DND-41 (cell line): ENCODE measurements at regions not wholly inside any gene's neighbourhood (a gene's known extent, or its start where the extent isn't known, plus 50 kb on each side); places are given as distances from the start of the nearest gene placed in this dataset.
A peak's percentile ranks its signal among the peaks of the same experiment; 100 is the strongest.

Experiments
- ATAC-seq: fragments of 200-7000 bp; cut with Tn5 transposase; 3 replicates; pipeline ENCODE4 v1.9.1; 2021; ENCODE audit warnings: low read depth; ENCODE audit not compliant: insufficient read depth
- DNase-seq: peaks from one replicate; pipeline ENCODE4 v3.0.0-alpha.2; 2020
- H2AFZ ChIP-seq: 2 replicates; pipeline ENCODE4 v1.6.0; 2012; ENCODE audit warnings: low read depth, low read length
- H3K27ac ChIP-seq: 2 replicates; pipeline ENCODE4 v1.5.1; 2012; ENCODE audit warnings: low read length, inconsistent platforms
- H3K27me3 ChIP-seq: fragments of 200-600 bp; sonication (generic); 2 replicates; pipeline ENCODE4 v1.6.0; 2012; ENCODE audit warnings: low read length, mild to moderate bottlenecking, inconsistent platforms; ENCODE audit not compliant: insufficient read depth, poor library complexity
- H3K36me3 ChIP-seq: 2 replicates; pipeline ENCODE4 v1.5.1; 2012; ENCODE audit warnings: low read length, inconsistent platforms; ENCODE audit not compliant: insufficient read depth
- H3K4me1 ChIP-seq: 2 replicates; pipeline ENCODE4 v1.5.1; 2012; ENCODE audit warnings: mild to moderate bottlenecking, low read length; ENCODE audit not compliant: insufficient read depth
- H3K4me2 ChIP-seq: 2 replicates; pipeline ENCODE4 v1.6.0; 2012; ENCODE audit warnings: mild to moderate bottlenecking, moderate library complexity, low read length, inconsistent platforms; ENCODE audit not compliant: insufficient read depth
- H3K4me3 ChIP-seq, 2 experiments: fragments of 200-600 bp in 1 of 2; shearing (Covaris generic) in 1 of 2; 2 replicates each; pipeline ENCODE4 v1.5.1; 2012 to 2016; ENCODE audit warnings: inconsistent platforms in 2 of 2, low read length in 2 of 2, mild to moderate bottlenecking in 2 of 2, low read depth in 1 of 2, moderate library complexity in 1 of 2
- H3K79me2 ChIP-seq: 2 replicates; pipeline ENCODE4 v1.6.0; 2012; ENCODE audit warnings: low read length, inconsistent platforms; ENCODE audit not compliant: insufficient read depth
- H3K9ac ChIP-seq: 2 replicates; pipeline ENCODE4 v1.6.0; 2012; ENCODE audit warnings: low read depth, mild to moderate bottlenecking, inconsistent platforms, low read length, moderate library complexity
- H3K9me3 ChIP-seq: 2 replicates; pipeline ENCODE4 v1.5.1; 2012; ENCODE audit warnings: low read length, moderate library complexity, mild to moderate bottlenecking, inconsistent platforms; ENCODE audit not compliant: insufficient read depth, severe bottlenecking
- H4K20me1 ChIP-seq: 2 replicates; pipeline ENCODE4 v1.6.0; 2012; ENCODE audit warnings: low read length; ENCODE audit not compliant: insufficient read depth
- EZH2 ChIP-seq: IDR thresholded peaks from 3 replicates; pipeline ENCODE4 v1.6.1; 2012; ENCODE audit warnings: borderline replicate concordance, low read depth, mild to moderate bottlenecking, moderate library complexity, low read length, inconsistent platforms; ENCODE audit not compliant: severe bottlenecking
- TF ChIP-seq, protein P1 (sequence below): IDR thresholded peaks from 2 replicates; pipeline ENCODE4 v1.5.1; 2012; ENCODE audit warnings: borderline replicate concordance, low read length, moderate library complexity, mild to moderate bottlenecking; ENCODE audit not compliant: poor library complexity, severe bottlenecking; ENCODE audit errors: extremely low read depth

- H3K9ac ChIP-seq, result peak overlapping the region; percentile 27
- DNase-seq (no peak), ATAC-seq (peak; percentile 72)
- H3K27ac ChIP-seq, result peak overlapping the region; percentile 79
- peaks cover 38% of the 10 kb centered on the region for H3K4me1 ChIP-seq
- H3K4me2 ChIP-seq, result peak overlapping the region; percentile 43
- H3K27me3 ChIP-seq, result no peaks in the 10 kb centered on the region
- peak overlapping the region; percentile 65 for H2AFZ ChIP-seq
- H3K4me3 ChIP-seq, result no peak overlapping the region
- no peaks in the 10 kb centered on the region for H3K9me3 ChIP-seq
- no peak for TF ChIP-seq EZH2
- TF ChIP-seq, protein P1, sequence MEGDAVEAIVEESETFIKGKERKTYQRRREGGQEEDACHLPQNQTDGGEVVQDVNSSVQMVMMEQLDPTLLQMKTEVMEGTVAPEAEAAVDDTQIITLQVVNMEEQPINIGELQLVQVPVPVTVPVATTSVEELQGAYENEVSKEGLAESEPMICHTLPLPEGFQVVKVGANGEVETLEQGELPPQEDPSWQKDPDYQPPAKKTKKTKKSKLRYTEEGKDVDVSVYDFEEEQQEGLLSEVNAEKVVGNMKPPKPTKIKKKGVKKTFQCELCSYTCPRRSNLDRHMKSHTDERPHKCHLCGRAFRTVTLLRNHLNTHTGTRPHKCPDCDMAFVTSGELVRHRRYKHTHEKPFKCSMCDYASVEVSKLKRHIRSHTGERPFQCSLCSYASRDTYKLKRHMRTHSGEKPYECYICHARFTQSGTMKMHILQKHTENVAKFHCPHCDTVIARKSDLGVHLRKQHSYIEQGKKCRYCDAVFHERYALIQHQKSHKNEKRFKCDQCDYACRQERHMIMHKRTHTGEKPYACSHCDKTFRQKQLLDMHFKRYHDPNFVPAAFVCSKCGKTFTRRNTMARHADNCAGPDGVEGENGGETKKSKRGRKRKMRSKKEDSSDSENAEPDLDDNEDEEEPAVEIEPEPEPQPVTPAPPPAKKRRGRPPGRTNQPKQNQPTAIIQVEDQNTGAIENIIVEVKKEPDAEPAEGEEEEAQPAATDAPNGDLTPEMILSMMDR, result no peak
- H4K20me1 ChIP-seq, result no peaks in the 10 kb centered on the region
- no peaks in the 10 kb centered on the region for H3K36me3 ChIP-seq
- no peaks in the 10 kb centered on the region for H3K79me2 ChIP-seq
Observed at GRCh38 chr4:151991001-151991883, 230.4 kb upstream of the GATB start.

DNA sequence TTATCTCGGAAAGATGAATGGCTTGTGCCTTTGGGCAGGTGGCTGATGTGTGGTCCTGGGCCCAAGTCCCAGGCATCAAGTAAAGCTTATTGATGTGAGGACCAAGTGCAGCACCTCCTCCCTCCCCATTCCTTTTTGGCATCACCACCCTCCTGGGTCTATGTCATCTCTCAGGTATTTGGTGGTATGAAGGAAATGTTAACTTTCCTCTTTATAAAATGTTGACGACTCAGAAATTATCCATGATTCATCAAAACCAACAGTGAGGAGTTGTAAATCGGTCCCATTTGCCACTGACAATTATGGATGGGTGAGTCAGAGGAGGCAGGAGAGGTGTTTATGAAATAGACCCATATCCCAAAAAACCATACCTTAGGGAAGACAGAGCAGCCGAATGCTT is 229.4 kb upstream of the GATB start:
- Histone ChIP-seq H4K20me1 (no peaks in the 10 kb centered on the region), H3K9me3 (no peaks in the 10 kb centered on the region), H3K4me2 (peak overlapping the region; percentile 43), H3K27me3 (no peaks in the 10 kb centered on the region), H3K4me3 (no peak overlapping the region), H3K27ac (peak overlapping the region; percentile 79), H3K79me2 (no peaks in the 10 kb centered on the region), H2AFZ (0 out of 2 replicates have a peak overlapping the region, but pooled peaks have one; percentile 65), H3K9ac (no peak overlapping the region), H3K4me1 (peaks cover 38% of the 10 kb centered on the region), H3K36me3 (no peaks in the 10 kb centered on the region)
- no peak for ATAC-seq
- TF ChIP-seq, protein P1, result no peak
- no peak for TF ChIP-seq EZH2
- DNase-seq, result no peak

DNA sequence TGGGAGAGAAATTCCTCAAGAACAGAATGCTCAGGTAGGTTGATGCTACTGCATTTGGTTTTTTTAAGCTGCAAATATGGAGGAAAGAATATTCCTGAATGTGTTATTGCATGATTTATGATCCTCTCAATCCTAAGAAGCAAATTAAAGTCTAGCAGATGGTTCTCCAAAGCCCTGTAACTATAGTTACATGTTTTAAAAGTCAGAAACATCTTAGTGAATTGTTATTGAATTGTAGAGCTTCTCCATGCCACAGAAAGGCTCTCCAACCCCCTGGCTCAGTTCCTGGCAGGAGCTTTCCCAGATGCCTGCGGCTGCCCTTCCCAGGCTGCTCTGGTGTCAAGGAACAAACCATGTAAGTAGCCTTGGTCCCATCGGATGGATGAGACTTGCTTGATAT is 227.8 kb upstream of the GATB start:
- Histone ChIP-seq H3K27ac (no peak overlapping the region), H3K36me3 (no peaks in the 10 kb centered on the region), H4K20me1 (no peaks in the 10 kb centered on the region), H3K4me3 (no peak overlapping the region), H3K27me3 (no peaks in the 10 kb centered on the region), H3K9ac (no peak overlapping the region), H3K9me3 (no peaks in the 10 kb centered on the region), H3K4me1 (peaks cover 33% of the 10 kb centered on the region), H3K79me2 (no peaks in the 10 kb centered on the region), H2AFZ (no peak overlapping the region), H3K4me2 (no peak overlapping the region)
- no peak for ATAC-seq
- no peak for DNase-seq
- TF ChIP-seq, protein P1, result no peak
- no peak for TF ChIP-seq EZH2
